Ishikawa (cell line): ENCODE measurements at regions not wholly inside any gene's neighbourhood (a gene's known extent, or its start where the extent isn't known, plus 50 kb on each side); places are given as distances from the start of the nearest gene placed in this dataset.

ENCODE experiments used
- CEBPB ChIP-seq: IDR thresholded peaks from 2 replicates; pipeline ENCODE4 v1.6.1; 2012
- CREB1 ChIP-seq: IDR thresholded peaks from 2 replicates; pipeline ENCODE4 v1.6.1; 2012; ENCODE audit warnings: low read depth
- EGR1 ChIP-seq: IDR thresholded peaks from 2 replicates; pipeline ENCODE4 v1.6.1; 2012
- EP300 ChIP-seq: IDR thresholded peaks from 2 replicates; pipeline ENCODE4 v1.6.1; 2012; ENCODE audit warnings: borderline replicate concordance
- FOXM1 ChIP-seq: IDR thresholded peaks from 2 replicates; pipeline ENCODE4 v1.6.1; 2012; ENCODE audit warnings: low read depth, borderline replicate concordance
- NFIC ChIP-seq: IDR thresholded peaks from 2 replicates; pipeline ENCODE4 v1.6.1; 2012
- RAD21 ChIP-seq: IDR thresholded peaks from 2 replicates; pipeline ENCODE4 v1.6.1; 2012; ENCODE audit warnings: low read depth
- TAF1 ChIP-seq: IDR thresholded peaks from 2 replicates; pipeline ENCODE4 v1.6.1; 2012; ENCODE audit warnings: low read depth, mild to moderate bottlenecking
- TCF12 ChIP-seq: IDR thresholded peaks from 2 replicates; pipeline ENCODE4 v1.6.1; 2012; ENCODE audit warnings: low read depth
- TEAD4 ChIP-seq: IDR thresholded peaks from 2 replicates; pipeline ENCODE4 v1.6.1; 2012
- YY1 ChIP-seq: IDR thresholded peaks from 2 replicates; pipeline ENCODE4 v1.6.1; 2012; ENCODE audit warnings: low read depth
- ZBTB7A ChIP-seq: IDR thresholded peaks from 2 replicates; pipeline ENCODE4 v1.6.1; 2012; ENCODE audit warnings: low read depth
- TF ChIP-seq, protein P1 (sequence below): IDR thresholded peaks from 2 replicates; pipeline ENCODE4 v1.6.1; 2012; ENCODE audit warnings: low read depth, mild to moderate bottlenecking
- TF ChIP-seq, protein P2 (sequence below): IDR thresholded peaks from 2 replicates; pipeline ENCODE4 v1.6.1; 2012
- TF ChIP-seq, protein P3 (sequence below): IDR thresholded peaks from 2 replicates; pipeline ENCODE4 v1.6.1; 2012

- no peak for TF ChIP-seq CREB1
- TF ChIP-seq FOXM1 = no peak
- no peak for TF ChIP-seq TEAD4
- TF ChIP-seq YY1 = no peak
- TF ChIP-seq, protein P1, sequence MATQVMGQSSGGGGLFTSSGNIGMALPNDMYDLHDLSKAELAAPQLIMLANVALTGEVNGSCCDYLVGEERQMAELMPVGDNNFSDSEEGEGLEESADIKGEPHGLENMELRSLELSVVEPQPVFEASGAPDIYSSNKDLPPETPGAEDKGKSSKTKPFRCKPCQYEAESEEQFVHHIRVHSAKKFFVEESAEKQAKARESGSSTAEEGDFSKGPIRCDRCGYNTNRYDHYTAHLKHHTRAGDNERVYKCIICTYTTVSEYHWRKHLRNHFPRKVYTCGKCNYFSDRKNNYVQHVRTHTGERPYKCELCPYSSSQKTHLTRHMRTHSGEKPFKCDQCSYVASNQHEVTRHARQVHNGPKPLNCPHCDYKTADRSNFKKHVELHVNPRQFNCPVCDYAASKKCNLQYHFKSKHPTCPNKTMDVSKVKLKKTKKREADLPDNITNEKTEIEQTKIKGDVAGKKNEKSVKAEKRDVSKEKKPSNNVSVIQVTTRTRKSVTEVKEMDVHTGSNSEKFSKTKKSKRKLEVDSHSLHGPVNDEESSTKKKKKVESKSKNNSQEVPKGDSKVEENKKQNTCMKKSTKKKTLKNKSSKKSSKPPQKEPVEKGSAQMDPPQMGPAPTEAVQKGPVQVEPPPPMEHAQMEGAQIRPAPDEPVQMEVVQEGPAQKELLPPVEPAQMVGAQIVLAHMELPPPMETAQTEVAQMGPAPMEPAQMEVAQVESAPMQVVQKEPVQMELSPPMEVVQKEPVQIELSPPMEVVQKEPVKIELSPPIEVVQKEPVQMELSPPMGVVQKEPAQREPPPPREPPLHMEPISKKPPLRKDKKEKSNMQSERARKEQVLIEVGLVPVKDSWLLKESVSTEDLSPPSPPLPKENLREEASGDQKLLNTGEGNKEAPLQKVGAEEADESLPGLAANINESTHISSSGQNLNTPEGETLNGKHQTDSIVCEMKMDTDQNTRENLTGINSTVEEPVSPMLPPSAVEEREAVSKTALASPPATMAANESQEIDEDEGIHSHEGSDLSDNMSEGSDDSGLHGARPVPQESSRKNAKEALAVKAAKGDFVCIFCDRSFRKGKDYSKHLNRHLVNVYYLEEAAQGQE = no peak
- no peak for TF ChIP-seq RAD21
- no peak for TF ChIP-seq EGR1
- no peak for TF ChIP-seq EP300
- no peak for TF ChIP-seq TCF12
- no peak for TF ChIP-seq CEBPB
- no peak for TF ChIP-seq ZBTB7A
- no peak for TF ChIP-seq TAF1
- TF ChIP-seq, protein P2, sequence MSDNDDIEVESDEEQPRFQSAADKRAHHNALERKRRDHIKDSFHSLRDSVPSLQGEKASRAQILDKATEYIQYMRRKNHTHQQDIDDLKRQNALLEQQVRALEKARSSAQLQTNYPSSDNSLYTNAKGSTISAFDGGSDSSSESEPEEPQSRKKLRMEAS = no peak
- TF ChIP-seq, protein P3, sequence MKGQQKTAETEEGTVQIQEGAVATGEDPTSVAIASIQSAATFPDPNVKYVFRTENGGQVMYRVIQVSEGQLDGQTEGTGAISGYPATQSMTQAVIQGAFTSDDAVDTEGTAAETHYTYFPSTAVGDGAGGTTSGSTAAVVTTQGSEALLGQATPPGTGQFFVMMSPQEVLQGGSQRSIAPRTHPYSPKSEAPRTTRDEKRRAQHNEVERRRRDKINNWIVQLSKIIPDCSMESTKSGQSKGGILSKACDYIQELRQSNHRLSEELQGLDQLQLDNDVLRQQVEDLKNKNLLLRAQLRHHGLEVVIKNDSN = no peak
- TF ChIP-seq NFIC = no peak
Observed at GRCh38 chr12:68387338-68387737, 55.2 kb upstream of the MDM1 start.

- TF ChIP-seq FOXM1 = no peak
- no peak for TF ChIP-seq RAD21
- TF ChIP-seq TEAD4 = no peak
- TF ChIP-seq ZBTB7A = no peak
- no peak for TF ChIP-seq TCF12
- TF ChIP-seq, protein P2 = no peak
- TF ChIP-seq, protein P3 = no peak
- no peak for TF ChIP-seq EP300
- TF ChIP-seq TAF1 = no peak
Observed at GRCh38 chr12:68389305-68389704, 57.1 kb upstream of the MDM1 start.

- TF ChIP-seq, protein P1 = no peak
- no peak for TF ChIP-seq NFIC
- TF ChIP-seq, protein P3 = no peak
- TF ChIP-seq TEAD4 = no peak
- TF ChIP-seq ZBTB7A = no peak
- TF ChIP-seq CEBPB = no peak
- TF ChIP-seq EGR1 = no peak
- TF ChIP-seq YY1 = no peak
- no peak for TF ChIP-seq FOXM1
- TF ChIP-seq TCF12 = no peak
- no peak for TF ChIP-seq RAD21
- TF ChIP-seq EP300 = no peak
- TF ChIP-seq TAF1 = no peak
- TF ChIP-seq, protein P2 = no peak
- TF ChIP-seq CREB1 = no peak
Observed at GRCh38 chr12:68391937-68392336, 59.8 kb upstream of the MDM1 start.

DNA sequence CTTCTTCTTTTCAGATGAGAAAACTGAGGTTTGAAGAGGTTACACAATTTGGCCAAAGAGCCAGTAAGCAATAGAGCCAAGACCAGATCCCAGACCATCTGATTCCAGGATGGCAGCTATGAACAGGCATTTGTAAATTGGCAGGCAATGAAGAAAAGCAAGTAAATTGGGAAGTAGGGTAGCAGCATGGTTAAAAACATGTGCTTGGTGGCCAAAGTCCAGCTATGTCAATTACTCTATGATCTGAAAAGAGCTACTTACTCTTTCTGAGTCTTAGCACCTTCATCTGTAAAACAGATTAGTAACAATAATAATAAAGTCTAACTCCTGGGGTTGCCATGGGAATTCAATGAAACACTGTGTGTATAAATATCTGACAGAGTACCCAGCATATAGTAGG lies 60.2 kb upstream of the MDM1 start:
- no peak for TF ChIP-seq CREB1

- TF ChIP-seq YY1 (no peak), EP300 (no peak), EGR1 (no peak), TEAD4 (no peak), NFIC (no peak), CREB1 (no peak)
- TF ChIP-seq, protein P3 = no peak
- TF ChIP-seq, protein P1 = no peak
- TF ChIP-seq, protein P2 = no peak
Observed at GRCh38 chr12:68393417-68393816, 61.3 kb upstream of the MDM1 start.
